Islet of Langerhans (tissue), 1 donor: ENCODE measurements at regions not wholly inside any gene's neighbourhood (a gene's known extent, or its start where the extent isn't known, plus 50 kb on each side); places are given as distances from the start of the nearest gene placed in this dataset.

Source experiments
- FAIRE-seq: peaks from one replicate; lab custom pipeline; 2011; peaks lifted over from hg19 to GRCh38; lab: Jason Lieb, UNC

DNA sequence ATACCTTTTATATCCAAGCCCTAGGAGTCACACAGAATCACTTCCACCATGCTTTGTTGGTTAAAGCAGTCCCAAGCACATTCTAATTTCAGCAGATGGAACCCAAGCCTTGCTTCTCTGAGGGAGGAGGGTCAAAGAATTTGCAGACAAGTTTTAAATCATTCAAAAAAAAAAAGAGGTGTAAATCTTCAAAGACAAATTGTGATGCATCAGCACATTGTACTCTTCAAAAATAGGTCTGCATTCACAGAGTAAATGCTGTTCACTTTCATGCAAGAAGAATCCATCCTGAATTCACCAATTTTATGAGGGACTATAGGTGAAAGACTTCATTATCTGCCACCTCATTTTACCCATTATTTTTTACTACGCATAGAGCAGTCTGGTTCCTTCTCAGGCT lies 321.8 kb upstream of the PRDM1 start:
- no peak for FAIRE-seq

- FAIRE-seq = no peak
Measured at GRCh38 chr6:105763866-105764265, 322.3 kb upstream of the PRDM1 start.

DNA sequence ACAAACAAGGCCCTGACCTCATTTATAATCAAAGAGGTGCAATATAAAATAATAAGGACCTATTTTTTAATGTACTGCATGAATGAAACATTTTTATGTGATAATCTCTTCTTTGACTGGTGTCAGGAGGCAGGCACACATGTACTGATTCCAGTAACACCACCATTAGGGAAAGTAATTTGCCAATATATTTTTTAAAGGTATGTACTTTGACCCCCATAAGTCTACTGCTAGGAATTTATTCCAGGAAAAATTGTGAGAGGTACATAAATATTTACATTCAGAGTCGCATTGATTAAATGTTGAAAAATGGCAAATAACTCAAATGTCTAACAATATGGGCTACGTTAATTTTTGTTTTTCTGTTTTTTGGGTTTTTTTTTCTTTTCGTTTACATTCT lies 325.4 kb upstream of the PRDM1 start:
- FAIRE-seq = no peak

- no peak for FAIRE-seq
Measured at GRCh38 chr6:105759946-105760345, 326.2 kb upstream of the PRDM1 start.

- FAIRE-seq = no peak
Measured at GRCh38 chr6:105759015-105759414, 327.1 kb upstream of the PRDM1 start.

GRCh38 chr6:105757512-105758200 lies 328.5 kb upstream of the PRDM1 start:
- no peak for FAIRE-seq

GRCh38 chr6:105755885-105756284 lies 330.3 kb upstream of the PRDM1 start:
- FAIRE-seq = no peak

- no peak for FAIRE-seq
Measured at GRCh38 chr6:105753620-105754211, 332.4 kb upstream of the PRDM1 start.

GRCh38 chr6:105753207-105753606 lies 332.9 kb upstream of the PRDM1 start:
- FAIRE-seq = no peak

GRCh38 chr6:105750089-105750488 lies 336.0 kb upstream of the PRDM1 start:
- no peak for FAIRE-seq

- FAIRE-seq = no peak
Measured at GRCh38 chr6:105748737-105749161, 337.4 kb upstream of the PRDM1 start.

GRCh38 chr6:105747823-105748405 lies 338.2 kb upstream of the PRDM1 start:
- no peak for FAIRE-seq

GRCh38 chr6:105746509-105746908 lies 339.6 kb upstream of the PRDM1 start:
- FAIRE-seq = no peak

GRCh38 chr6:105746130-105746505 lies 340.0 kb upstream of the PRDM1 start:
- FAIRE-seq = no peak

DNA sequence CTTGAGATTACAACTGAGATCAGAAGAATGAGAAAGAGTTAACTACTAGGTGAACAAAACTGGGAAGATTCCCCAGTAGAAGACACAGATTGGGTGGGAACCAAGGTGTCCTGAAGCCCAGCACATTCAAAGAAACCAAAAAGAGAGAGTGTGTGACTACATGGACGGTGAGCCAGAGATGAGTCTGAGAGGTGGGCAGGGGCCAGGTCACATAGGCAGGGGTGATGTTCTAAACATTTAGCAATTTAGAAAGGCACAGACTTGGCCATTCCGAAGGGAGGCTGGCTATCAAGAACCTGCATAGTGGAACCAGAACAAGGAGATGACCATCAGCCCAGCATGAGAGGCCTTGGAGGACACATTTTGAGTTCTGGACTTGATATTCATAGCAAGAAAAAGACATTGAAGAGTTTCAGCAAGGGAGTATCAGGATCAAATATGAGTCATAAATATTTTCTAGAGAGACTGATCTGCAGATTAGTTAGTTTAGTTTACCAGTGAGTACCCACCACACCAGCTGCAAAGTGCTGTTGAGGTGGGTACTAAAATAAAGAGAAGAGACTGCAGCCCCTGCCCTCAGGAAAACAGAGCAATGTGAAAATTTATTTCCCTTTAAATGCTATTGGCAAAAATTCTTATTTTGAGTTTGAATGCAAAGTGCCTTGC lies 340.5 kb upstream of the PRDM1 start:
- FAIRE-seq = no peak

GRCh38 chr6:105744815-105745214 lies 341.3 kb upstream of the PRDM1 start:
- FAIRE-seq = no peak

DNA sequence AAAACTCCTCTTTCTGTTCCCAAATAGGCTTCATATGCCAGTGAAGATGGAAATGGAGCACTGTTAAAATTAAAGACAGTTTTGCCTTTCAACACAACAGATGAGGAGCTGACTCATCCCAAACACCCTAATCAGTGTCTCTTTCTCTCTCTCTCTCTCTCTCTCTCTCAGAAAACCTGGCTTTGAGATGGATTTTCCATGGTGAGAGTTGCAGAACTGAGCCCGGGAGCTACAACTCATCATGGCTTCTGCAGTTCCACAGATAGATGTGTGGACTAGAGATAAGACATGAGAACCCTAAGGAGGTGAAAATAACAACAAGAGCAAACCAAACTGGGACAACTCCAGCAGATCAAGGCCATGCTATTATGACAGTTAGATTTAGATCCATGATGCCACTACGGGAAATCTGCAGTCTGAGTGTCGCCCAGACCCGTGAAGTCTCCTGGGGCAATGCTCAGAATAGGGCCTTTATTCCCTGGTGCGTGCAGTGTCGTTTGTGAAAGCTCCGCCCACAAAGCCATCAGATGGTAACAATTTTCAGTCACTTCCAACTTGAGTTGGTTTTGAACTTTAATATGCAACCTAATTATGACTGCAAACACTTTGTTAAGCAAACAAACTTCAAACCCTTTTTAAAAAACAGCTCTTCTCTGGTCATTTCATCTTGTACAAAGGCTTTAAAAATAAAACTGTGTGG lies 338.2 kb upstream of the PREP start:
- FAIRE-seq = no peak

DNA sequence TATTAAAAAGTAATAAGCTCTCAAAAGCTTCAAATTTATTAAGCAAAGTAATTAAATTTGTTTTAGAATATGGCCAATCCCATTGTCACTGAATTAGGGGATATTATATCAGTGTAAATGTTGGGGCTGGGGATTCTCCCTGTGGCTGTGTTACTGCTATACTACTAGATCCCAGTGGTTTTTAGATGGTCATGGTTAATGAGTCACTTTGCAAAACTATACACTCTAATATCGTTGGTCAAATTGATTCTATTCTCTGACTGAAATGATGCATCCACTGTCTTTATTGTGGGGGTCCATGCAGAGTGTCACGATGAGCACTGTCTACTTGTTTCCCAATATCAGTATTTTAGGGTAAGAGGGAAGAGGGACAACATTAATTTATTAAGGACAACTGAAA lies 336.9 kb upstream of the PREP start:
- no peak for FAIRE-seq

DNA sequence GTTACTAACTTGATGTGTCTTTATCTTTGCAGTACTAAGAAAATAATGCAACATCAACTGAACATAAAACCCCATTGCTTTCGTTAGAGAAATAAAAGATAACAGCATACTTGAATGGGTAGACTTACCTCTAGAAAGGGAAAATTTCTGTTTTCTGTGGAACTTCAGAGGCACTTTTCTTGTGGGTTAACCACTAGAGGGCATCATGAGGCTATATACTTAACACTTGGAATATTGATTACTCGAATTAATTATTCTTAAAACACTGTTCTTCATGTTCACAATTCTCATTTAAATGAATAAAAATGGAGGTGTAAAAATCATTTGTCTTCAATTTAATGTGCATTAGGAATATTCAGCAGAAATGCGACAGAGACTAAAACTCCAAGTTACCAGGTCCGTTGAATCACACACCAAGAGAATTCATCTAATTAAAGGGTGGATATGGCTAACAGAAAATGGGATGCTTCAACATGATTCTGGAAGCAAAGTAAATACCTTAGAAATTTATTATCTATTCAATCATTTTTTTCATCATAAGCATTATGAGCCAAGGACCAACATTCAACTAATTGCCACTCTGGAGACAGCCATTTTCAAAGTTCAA lies 330.8 kb upstream of the PREP start:
- FAIRE-seq = no peak

DNA sequence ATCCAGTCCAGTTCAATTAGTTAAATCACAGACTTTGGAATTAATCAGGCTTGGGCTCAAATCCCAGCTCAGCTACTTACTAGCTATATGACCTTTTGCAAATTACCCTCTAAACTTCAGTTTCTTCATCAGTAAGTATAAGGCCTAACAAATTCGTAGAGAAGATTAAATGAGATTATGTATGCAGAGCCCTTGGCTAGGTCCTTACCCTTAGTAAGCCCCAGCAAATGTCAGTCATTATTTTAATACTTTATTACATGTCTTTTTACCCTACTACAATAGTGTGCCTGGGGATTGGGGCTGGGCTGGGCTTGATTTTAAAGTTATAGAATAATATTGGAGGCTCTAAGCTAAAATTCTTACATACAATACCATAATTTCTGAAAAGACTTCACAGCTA lies 326.1 kb upstream of the PREP start:
- FAIRE-seq = no peak

GRCh38 chr6:105726902-105727655 lies 324.2 kb upstream of the PREP start:
- no peak for FAIRE-seq

DNA sequence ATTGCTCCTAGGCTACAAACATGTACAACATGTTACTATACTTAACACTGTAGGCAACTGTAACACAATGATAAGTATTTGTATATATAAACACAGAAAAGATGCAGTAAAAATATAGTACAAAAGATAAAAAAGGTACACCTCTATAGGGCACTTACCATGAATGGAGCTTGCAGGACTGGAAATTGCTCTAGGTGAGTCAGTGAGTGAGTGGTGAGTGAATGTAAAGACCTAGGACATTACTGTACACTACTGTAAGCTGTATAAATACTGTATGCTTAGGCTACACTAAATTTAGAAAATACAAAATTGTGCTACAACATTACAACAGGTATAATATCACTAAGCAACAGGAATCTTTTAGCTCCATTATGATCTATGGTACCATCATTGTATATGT lies 312.0 kb upstream of the PREP start:
- FAIRE-seq = no peak
